Pancreas (tissue), 10 donors: ENCODE measurements at regions not wholly inside any gene's neighbourhood (a gene's known extent, or its start where the extent isn't known, plus 50 kb on each side); places are given as distances from the start of the nearest gene placed in this dataset.

Source experiments
- ATAC-seq, 4 donors: fragments of 200-7000 bp; cut with Tn5 transposase; one replicate each; pipeline versions ENCODE4 v1.8.0 to v1.9.1; 2020; ENCODE audit warnings: mild to moderate bottlenecking in 4 of 4, moderate library complexity in 4 of 4
- DNase-seq, 6 donors: peaks; one replicate each; pipeline ENCODE4 v3.0.0-alpha.2; 2020
- FAIRE-seq: peaks from 2 replicates; lab custom pipeline; 2012; peaks lifted over from hg19 to GRCh38; lab: Jason Lieb, UNC
- H3K27ac ChIP-seq, 4 donors: fragments of 200-600 bp; sonication (generic); 1 replicate in 3 of 4; 2 replicates in 1 of 4; pipeline versions ENCODE4 v1.5.0 to v1.8.0; 2020
- H3K27me3 ChIP-seq, 4 donors: fragments of 200-600 bp; one replicate each; pipeline ENCODE4 v1.8.0; 2021
- H3K36me3 ChIP-seq, 3 donors: fragments of 200-600 bp; sonication (generic) in 1 of 3; one replicate each; pipeline versions ENCODE4 v1.5.0 to v1.8.0; 2020 to 2021
- H3K4me1 ChIP-seq, 3 donors: fragments of 200-600 bp; one replicate each; pipeline ENCODE4 v1.8.0; 2021
- H3K4me3 ChIP-seq, 4 donors: fragments of 200-600 bp; sonication (generic) in 2 of 4; one replicate each; pipeline versions ENCODE4 v1.5.0 to v1.8.0; 2020 to 2021
- H3K9me3 ChIP-seq, 4 donors: fragments of 200-600 bp; one replicate each; pipeline ENCODE4 v1.8.0; 2021
- CTCF ChIP-seq, 4 donors: fragments of 200-600 bp; sonication (generic) in 3 of 4; IDR thresholded peaks; one replicate each; pipeline versions ENCODE4 v1.5.0 to v1.8.0; 2021; ENCODE audit warnings: antibody characterized with exemption in 4 of 4
- WGBS, 2 donors: extraction: QIAGEN DNeasy Blood & Tissue Kit; methylation state at CpG; one replicate each; pipeline ENCODE4 v1.1.7; 2013; 5-methylcytosine and 5-hydroxymethylcytosine counted together
- intact Hi-C, 3 donors: fragments of 100-400 bp; cut with DNase I; formaldehyde crosslinking; loops; one replicate each; pipeline versions ENCODE4 v1.11.1 to v1.14.2; 2022
- donor health status: healthy with polysubstance abuse.
- donor health status: DM: no; HTN: no; CAD: no; lungs with moderate emphysema.
- donor health status: DM: no; HTN: no; CAD: no.
- donor health status: control.
- donor health status: control.
- donor health status: Bipolar disorder and iron deficiency.
- donor health status: DM: yes; HTN: yes; CAD: no.
- donor health status: DM: no; HTN: no; CAD: no.
- donor health status: DM: no; HTN: no; CAD: no.
- donor health status: DM: yes; HTN: yes; CAD: no.

- ATAC-seq (no peak), DNase-seq (no peak), FAIRE-seq (no peak)
- WGBS, 2 donors = 57 to 86% methylated on average over 8 of the region's 8 CpGs
- no peaks in the 10 kb centered on the region for H3K4me1 ChIP-seq
- no peaks in the 10 kb centered on the region for H3K9me3 ChIP-seq
- intact Hi-C loops = loop anchor here in 1 of 3 donors (10.0 kb wide), 1 partner anchor 84 kb away; no protein-coding TSS in a partner anchor
- no peaks in the 10 kb centered on the region for H3K36me3 ChIP-seq
- H3K27ac ChIP-seq = no peak overlapping the region
- no peak for TF ChIP-seq CTCF (IDR thresholded peaks at IDR 0.05)
- no peaks in the 10 kb centered on the region for H3K27me3 ChIP-seq
- H3K4me3 ChIP-seq = no peak overlapping the region
Measured at GRCh38 chr21:16740511-16740910, 772.3 kb upstream of the CXADR start.

GRCh38 chr21:16741141-16741665 lies 771.6 kb upstream of the CXADR start:
- DNase-seq (no peak), FAIRE-seq (no peak), ATAC-seq (peak in 1 of 4 donors; percentile 49)
- H3K27ac ChIP-seq = no peak overlapping the region
- no peaks in the 10 kb centered on the region for H3K27me3 ChIP-seq
- no peak for TF ChIP-seq CTCF (IDR thresholded peaks at IDR 0.05)
- no peak overlapping the region for H3K4me3 ChIP-seq
- no peaks in the 10 kb centered on the region for H3K4me1 ChIP-seq
- WGBS, 2 donors = 50 to 67% methylated on average over 7 of the region's 7 CpGs
- no peaks in the 10 kb centered on the region for H3K9me3 ChIP-seq
- intact Hi-C loops = loop anchor here in 1 of 3 donors (10.0 kb wide), 1 partner anchor 84 kb away; no protein-coding TSS in a partner anchor
- no peaks in the 10 kb centered on the region for H3K36me3 ChIP-seq

GRCh38 chr21:16742131-16742641 lies 770.7 kb upstream of the CXADR start:
- 36 to 56% methylated on average over 3 of the region's 3 CpGs for WGBS, 2 donors
- H3K27ac ChIP-seq = no peak overlapping the region
- FAIRE-seq (no peak), ATAC-seq (peak in 3 of 4 donors; percentile 41 to 61 (median 52)), DNase-seq (no peak)
- intact Hi-C loops = loop anchor here in 1 of 3 donors (10.0 kb wide), 1 partner anchor 83 kb away; no protein-coding TSS in a partner anchor
- no peaks in the 10 kb centered on the region for H3K36me3 ChIP-seq
- H3K27me3 ChIP-seq = no peaks in the 10 kb centered on the region
- H3K4me1 ChIP-seq = no peaks in the 10 kb centered on the region
- H3K9me3 ChIP-seq = no peaks in the 10 kb centered on the region
- TF ChIP-seq CTCF (IDR thresholded peaks at IDR 0.05) = no peak
- no peak overlapping the region for H3K4me3 ChIP-seq

- DNase-seq (no peak), FAIRE-seq (no peak), ATAC-seq (peak in 1 of 4 donors; percentile 34)
- no peak for TF ChIP-seq CTCF (IDR thresholded peaks at IDR 0.05)
- intact Hi-C loops = loop anchor here in 1 of 3 donors (10.0 kb wide), 1 partner anchor 82 kb away; no protein-coding TSS in a partner anchor
- Histone ChIP-seq H3K27ac (no peak overlapping the region), H3K9me3 (no peaks in the 10 kb centered on the region), H3K4me1 (no peaks in the 10 kb centered on the region), H3K27me3 (no peaks in the 10 kb centered on the region), H3K4me3 (no peak overlapping the region), H3K36me3 (no peaks in the 10 kb centered on the region)
- 33 to 40% methylated on average over 5 of the region's 5 CpGs for WGBS, 2 donors
Measured at GRCh38 chr21:16742741-16743140, 770.1 kb upstream of the CXADR start.

- whole genome bisulfite sequencing, 2 donors = 38 to 61% methylated on average over 1 of the region's 1 CpG
- FAIRE-seq (no peak), ATAC-seq (no peak), DNase-seq (no peak)
- Histone ChIP-seq H3K27me3 (no peaks in the 10 kb centered on the region), H3K27ac (no peak overlapping the region), H3K9me3 (no peaks in the 10 kb centered on the region), H3K4me3 (no peak overlapping the region), H3K4me1 (no peaks in the 10 kb centered on the region), H3K36me3 (no peaks in the 10 kb centered on the region)
- intact Hi-C loops = loop anchor here in 1 of 3 donors (10.0 kb wide), 1 partner anchor 81 kb away; no protein-coding TSS in a partner anchor
- no peak for TF ChIP-seq CTCF (IDR thresholded peaks at IDR 0.05)
Measured at GRCh38 chr21:16743317-16743716, 769.5 kb upstream of the CXADR start.
